Stimulated activated CD4-positive, alpha-beta T cell treated with anti-CD3 and anti-CD28 coated beads, Interleukin-2, amount 100 ng/mL, for 48 hours (primary cell): ENCODE measurements at regions not wholly inside any gene's neighbourhood (a gene's known extent, or its start where the extent isn't known, plus 50 kb on each side); places are given as distances from the start of the nearest gene placed in this dataset.

Source experiments
- DNase-seq, 2 donors: peaks; one replicate each; pipeline ENCODE4 v3.0.0-alpha.2; 2020

DNA sequence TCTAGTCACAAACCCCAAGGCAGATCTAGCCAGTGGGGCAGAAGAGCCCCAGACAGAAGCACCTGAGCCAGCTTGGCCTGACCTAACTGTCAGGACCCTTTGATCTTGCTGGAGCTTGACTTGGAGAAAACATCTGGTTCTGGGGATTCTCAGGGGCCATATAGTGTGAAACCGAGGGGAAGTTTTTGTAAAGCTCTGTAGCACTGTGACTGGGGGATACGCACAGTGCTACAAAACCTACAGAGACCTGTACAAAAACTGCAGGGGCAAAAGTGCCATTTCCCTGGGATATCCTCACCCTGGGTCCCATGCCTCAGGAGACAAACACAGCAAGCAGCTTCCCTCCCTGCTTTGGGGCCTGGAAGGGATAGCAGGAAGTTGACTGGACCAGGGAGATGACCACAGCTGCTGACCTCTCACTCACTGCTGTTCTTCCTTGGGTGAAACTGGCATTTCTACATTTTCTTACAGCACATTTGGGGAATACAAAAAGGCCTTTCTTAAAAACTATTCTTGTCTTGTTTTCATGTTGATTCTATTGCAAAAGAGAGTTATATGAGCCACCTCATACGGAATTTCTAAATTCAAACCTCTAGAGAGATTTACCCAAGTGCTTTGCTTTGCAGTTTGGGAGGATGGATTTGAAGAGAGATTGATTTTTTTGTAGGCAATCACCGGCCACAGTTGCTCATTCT lies 140.0 kb downstream of the DAD1 start:
- DNase-seq: no peak

DNA sequence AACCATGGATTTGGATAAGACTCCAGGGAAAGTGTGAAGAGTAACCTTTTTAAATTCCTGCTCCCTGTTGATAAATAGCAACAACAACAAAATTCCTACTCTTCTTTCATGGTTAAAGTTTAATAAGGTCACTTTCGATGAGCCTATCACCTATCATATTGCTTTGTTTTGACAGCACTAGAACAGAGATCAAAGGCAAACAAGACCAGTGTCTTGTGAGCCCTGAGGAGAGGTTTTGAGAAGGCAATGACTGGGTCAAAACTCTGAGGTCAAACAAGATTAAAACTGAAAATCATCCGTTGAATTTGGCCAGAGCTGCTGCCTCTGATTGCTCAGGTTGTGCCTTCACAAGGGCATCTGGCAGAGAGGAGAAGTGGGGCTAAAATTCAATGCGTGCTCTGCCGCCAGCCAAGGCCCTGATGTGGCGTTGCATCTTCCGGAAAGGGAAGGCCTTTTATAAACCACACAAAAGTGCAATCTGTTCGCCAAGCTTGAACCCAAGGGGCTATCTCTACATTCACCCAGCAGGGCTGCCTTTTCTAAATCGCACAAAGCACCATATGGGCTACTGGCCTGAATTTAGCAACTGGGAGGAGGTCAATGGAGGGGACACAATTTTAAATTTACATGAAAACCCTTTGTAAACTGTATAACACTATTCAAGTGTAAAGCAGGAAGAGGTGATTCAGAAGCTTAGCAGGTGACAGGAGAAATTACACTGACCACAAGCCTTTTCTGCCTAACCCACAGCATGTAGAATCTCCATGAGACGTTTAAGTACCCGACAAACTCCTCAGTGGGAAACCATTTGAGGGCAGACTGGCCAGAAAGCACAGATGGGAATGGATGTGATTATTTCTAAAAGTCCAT lies 140.8 kb downstream of the DAD1 start:
- DNase-seq: no peak

DNA sequence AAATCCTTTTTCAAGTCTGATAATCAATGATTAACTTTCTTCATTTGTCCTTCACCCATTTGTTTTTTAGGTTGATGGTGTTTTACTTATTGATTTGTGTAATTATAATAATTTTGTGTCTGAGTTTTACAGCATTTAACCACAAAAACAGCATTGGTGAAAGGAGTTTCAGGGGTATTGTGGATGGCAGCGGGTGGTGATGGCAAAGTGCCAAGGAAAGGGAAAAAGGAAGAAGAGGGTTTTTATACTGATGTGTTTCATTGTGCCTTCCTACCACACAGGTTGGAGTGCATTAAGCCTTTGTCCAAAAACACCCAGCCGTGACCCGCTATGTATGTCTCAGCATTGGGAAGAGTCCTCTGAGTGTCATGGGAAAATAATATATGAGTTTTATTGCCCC lies 150.3 kb downstream of the DAD1 start:
- DNase-seq: no peak

DNA sequence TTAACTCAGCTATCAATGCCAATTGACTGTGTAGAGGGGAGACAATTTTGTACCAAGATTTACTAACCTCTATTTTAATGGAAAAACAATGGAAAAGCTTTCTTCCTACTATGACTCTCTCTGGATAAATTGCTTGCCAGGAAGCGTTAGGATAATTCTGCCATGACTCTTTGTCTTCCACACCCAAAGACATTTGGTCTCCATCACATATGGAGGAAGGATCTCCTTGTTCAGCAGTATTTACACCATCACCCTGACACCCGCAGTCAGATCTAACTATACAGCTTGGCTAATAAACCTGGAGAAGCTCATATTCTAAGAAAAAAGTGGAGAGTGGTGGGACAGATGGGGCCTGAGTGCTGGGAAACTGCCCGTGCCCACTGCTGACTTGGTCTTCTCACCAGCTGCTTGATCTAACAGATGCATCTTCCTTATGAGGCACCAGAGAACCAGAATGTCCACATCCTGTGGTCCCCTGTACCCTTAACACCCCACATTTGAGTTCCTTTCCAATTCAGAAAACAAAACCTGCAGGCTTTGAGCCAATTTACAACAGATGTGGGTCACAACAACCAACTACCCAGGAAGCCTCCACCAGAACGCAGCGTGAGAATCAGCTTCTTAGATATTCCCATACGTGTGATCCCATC lies 154.0 kb downstream of the DAD1 start:
- no peak for DNase-seq

DNA sequence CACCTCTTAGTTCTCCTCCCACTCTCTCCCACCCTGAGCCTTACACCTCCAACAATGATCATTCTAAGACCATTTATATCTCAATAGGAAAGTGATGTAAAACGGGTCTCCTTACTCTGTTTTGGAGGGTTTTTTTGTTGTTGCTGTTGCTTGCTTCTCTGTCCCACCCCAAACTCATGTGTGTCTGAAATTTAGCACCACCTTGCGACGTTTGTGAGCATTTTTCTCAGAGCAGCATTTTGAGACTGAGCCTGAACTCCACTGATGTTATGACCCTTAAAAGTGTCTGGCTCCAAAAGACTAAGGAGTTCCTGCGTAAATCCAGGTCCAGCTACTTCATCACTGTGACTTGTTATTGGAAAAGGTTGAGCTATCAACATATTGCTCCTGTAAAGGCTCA lies 155.0 kb downstream of the DAD1 start:
- no peak for DNase-seq

DNA sequence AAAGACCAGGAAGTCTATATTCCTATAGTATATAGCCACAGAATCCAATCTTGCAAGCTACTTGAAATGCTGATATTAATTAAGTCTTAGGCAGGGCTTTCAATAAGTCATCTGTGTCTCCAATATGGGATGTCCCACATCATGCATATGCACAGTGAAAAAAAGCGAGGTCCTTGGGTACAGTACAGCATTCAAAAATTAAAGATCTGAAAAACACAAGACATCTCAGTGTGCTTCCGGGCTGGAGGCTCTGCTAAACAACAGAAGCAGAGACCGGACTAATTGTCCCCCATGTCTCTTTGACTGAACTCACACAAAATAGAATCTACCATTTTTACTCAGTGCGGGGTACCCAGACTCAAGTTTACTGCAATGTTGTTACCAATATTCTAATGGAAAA lies 156.0 kb downstream of the DAD1 start:
- DNase-seq: no peak

DNA sequence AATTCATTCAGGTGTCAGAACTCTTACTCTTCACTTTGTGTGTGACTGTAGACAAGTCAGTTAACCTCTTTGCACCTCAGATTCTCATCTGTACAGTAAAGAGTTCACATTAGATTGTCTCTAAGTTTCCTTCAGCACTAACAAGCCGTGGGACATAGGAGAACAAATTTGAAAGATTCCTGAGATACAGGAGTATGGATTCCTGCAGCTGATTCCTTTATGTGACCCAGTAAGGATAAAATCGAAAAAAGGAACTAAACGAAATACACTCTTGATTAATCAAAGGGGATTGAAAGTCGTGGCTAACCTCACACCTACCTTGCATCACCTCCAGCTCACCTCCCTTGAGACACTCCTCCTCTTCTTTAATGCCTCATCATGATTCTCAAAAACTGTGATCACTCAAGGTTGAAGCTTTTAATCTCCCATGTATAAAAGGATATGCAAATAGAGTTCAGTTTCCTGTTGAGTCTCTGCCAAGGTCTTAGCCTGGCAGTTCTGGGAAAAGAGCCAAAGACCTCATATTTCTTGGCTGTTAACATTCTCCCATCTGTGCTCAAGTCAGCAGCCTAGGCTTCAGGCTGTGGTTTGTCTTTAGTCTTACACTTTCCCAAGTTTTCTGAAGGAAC lies 156.6 kb downstream of the DAD1 start:
- DNase-seq: no peak

DNA sequence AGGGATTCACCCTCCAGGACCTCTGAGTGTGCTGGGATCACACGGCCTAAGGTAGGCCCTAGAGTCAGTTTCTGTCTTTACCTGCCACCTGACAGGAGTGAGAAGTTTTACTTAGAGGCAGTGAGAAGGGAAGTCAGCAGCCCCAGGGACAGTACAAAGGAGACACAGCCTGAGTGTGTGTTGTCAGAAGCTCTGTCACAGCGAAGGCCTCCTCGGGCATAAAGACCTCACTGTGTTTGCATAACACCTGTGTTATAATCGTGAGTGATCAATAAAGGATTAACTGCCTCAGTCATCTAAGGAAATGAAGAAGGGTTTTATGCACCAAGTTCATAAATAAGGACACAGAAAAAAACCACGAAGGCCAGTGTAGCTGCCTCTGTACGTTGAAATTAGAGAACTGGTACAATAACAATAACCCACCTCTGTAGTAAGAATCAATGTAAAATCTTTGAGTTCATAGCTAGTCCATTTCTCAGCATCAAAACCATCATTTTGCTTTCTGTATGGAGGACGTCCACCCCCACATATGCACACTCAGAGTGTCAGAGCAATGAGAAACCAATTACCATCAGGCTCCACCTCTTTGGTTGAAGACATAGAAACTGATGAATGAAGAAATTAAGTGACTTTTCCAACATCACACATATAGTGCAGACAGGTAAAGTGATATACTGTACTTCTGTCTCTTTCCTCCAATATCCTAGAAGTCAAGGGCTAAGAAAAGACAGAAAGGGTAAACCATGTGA lies 159.3 kb downstream of the DAD1 start:
- no peak for DNase-seq

DNA sequence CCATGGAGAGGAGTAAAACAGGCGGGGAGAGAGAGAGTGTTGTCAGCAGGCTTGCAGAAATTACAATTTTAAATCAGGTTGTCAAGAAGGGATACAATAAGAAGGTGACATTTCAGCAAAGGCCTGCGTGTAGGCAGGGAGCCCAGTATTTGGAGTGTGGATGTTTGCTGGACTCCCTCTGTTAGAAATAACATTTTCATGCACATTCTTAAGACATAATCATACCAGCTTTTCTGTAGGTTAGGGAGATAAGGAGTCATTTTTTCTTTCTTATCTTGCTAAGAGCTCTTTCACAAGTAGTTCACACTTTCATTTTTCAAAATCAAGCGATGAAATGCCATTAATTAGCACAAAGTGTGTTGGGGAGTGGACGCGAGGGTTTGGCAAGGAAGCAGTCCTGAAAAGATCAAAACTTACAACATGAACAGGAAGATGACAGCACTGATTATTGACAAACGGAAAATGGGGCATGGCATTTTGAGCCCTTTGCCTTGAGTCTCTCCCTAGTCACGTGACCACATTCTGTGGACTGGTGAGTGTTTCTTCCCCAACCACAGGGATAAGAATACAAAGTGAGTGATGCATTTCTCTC lies 160.2 kb downstream of the DAD1 start:
- no peak for DNase-seq

DNA sequence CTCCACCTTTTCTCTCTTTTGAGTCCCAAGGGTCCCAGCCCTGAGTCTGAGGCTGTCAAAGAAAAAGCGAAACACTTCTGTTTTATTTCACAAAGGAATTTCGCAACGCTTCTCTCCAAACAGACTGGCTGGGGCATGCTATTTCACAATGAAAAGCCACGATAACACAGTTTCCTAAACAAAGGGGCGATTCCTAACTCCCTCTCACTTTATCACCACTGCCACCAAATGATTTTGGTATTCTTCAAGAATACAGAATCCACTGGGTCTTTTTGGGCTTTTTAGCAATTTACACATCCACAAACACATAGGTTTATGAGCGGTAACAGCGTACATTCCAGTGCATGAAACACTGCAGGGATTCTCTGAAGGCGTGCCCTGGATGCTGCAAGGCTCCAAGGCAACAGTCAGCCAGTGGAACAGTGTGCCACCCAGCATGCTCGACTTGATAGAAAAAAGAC lies 161.2 kb downstream of the DAD1 start:
- no peak for DNase-seq

DNA sequence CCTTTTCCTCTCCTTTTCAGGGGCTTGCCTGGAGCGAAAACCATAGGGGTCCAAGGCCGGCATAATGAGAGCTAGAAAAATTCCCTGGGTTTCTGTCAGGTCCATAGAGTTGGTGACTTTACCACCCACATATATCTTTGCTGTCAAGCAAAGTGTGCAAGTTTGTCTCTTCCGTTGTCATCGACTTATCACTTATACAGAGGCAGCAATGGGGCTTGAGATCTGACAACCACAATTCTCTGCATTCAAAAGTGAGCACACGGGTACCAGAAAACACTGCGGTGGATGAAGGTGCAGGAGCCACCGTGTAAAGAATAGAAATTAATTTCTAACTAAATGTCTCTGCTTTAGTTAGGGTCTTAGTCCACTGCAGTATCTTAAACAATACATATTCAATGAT lies 162.3 kb downstream of the DAD1 start:
- no peak for DNase-seq

DNA sequence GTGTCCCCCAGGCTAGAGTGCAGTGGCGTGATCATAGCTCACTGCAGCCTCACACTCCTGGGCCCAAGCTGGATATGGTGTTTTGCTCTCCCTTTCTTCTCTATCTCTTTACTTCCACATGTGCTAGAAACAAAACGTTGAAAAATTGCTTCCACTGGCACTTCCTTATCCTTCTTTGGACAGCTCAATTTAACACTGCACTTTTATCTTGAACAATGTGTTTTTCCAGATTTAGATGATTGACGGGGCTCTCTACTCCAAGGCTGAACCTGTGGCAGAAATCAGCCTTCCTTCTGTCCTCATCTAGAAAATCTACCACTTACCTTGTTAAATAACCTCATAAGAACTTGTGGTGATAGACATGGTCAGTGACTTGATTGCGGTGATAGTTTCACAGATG lies 165.1 kb downstream of the DAD1 start:
- no peak for DNase-seq

DNA sequence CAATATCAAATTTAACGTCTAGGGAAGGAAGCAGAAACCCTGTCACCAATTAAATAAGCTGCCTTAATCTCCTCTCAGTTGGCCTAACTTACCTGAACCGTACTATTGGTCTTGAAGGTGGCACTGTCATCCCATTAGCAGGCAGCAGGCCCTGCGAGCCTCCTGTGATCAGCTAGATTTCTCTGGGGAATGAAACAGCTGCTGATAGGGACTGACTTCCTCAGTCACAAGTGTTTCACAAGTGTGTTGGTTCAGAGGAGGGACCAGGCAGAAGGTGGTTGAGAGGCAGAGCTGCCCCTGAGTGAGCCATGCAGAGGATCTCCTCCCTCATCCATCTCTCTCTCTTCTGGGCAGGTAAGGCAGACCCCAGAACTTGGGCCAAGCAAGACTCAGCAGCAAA lies 166.8 kb downstream of the DAD1 start:
- no peak for DNase-seq

DNA sequence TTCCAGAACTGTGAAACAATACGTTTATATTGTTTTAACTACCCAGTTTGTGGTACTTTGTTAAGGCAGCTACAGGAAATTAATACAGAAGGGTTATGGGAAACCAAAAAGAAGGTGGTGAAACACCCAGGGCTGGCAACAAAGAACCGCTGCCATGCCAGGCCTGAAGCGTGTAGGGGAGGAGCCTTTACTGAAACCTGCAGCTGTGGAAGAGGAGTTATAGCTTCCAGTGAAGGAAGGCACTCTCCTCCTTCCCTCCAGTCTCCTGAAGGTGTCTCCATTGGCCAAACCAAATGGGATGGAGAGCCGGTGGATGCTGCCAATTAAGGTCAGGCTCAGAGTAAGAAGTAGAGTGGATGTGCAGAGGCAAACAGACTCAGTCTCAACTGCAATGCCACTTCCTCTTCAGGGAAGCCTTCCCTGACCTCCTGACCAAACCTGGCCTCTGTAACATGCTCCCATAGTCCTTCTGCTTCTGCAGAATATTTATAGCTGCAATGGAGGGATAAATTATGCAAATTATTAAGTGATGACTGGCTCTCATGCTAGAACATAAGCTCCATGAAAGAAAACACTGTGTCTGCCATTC lies 168.3 kb downstream of the DAD1 start:
- no peak for DNase-seq

DNA sequence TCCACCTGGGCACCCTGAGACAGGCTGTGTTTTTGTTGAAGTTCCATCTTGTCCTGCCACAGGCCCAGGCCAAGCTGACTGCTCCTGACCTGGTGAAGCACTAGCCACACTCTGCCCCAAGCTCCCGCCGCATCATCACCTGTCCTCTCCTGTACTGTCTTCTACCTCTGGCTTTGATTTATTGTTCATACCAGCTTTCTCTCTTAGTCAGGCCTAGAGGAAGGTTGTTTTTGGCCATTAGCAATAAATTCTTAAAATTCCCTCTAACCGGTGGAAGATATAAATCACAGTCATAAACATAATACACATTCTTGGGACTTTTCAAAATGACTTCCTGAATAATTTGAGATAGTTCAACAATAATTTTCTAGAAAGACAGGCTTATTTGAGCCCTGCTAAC lies 169.4 kb downstream of the DAD1 start:
- DNase-seq: no peak

DNA sequence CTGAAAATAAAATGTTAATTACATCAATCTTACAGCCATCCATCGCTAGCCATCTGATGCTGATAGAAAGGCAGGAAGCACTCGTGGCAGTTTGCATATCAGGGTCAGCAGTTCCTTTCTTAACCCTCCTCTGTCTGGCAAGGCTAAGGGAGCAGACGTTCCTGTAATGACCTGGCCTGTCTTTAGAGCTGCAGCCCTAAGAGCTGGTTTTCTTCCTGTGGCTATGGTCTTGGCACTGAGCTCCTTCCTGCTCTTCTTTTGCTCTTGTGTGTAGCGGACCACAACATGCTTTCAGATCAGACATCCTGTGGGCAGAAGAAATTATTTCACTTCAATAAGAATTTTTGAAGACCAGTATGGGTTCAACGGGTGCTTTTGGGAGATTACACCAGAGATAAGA lies 170.4 kb downstream of the DAD1 start:
- no peak for DNase-seq

DNA sequence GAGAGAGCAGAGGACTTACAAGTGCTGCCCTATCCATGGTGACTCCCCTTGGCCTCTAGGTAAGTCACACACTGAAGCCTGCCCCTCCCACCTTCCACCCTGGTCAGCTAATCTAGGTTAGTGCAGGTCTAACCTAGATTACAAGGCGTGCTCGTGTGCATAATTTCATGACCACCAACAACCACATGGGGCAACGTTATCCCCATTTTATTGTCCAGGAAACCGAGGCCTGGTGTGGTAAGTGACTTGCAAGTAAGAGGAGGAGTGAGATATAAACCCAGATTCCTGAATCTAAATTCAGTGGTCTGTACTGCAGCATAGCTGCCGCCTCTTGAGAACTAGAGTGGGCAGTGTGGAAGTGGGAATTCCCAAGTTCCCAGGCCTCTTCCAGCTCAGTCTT lies 171.1 kb downstream of the DAD1 start:
- no peak for DNase-seq

DNA sequence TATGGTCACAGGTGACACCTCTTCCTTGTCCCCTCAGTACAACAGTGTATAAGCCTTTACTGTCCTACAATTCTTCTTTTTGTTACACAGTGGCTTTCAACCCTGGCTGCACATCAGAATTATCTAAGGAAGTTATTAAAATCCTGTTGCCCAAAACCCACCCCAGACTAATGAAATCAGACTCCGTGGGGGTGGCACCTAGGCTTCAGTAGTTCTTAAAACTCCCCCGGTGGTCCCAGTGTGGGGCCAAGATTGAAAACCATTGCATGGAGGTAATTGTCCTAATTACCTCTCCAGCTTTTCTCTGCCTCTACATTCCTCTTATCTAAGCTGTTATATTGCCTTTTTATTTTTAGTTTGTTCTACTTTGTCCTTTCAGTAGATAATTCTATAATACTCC lies 172.8 kb downstream of the DAD1 start:
- no peak for DNase-seq

DNA sequence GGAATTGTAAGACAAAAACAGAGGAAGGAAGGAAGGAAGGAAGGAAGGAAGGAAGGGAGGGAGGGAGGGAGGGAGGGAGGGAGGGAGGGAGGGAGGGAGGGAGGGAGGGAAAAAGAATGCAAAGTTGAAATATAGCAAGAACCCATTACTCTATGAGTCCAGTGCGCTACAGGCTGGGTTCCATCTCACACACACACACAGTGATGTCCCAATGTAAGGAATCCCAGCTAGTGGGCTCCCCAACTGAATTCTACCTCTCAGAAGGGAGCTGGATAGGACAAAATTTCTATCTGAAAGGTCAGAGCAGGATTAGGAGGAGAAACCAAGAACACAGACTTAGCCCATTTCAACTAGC lies 173.4 kb downstream of the DAD1 start:
- DNase-seq: no peak

DNA sequence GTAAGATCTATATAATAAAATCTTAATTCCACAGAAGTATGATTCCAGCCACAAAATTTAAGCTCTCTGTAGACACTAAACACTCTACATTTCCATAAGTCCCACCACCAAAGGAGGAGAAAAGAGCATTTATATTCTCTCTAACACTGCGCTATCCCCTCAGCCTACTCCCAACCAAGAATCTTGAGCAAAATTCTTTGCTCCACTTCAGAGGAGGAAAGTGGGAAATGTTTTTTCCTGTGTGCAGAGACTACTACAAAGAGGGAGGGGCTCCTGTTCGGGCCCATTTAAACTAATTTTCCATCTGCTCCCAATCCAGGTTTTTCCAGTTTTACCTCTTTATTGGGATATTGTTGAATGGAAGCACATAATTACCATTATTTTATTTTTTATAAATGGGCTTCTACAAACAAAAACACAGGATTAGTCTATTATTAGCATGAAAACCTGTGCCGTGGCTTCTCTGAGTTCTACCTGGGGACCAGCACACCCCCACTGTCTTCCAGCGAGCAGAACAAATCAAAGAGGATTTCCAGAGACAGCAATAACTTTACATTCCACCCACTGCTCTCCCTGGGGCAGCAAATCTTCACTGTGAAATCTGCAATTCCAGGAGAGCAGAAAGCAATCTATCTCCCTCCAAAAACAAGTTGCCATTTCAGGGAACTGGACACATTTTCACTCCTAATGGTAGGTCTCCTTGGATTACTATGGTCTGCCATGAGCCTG lies 174.0 kb downstream of the DAD1 start:
- DNase-seq: no peak

DNA sequence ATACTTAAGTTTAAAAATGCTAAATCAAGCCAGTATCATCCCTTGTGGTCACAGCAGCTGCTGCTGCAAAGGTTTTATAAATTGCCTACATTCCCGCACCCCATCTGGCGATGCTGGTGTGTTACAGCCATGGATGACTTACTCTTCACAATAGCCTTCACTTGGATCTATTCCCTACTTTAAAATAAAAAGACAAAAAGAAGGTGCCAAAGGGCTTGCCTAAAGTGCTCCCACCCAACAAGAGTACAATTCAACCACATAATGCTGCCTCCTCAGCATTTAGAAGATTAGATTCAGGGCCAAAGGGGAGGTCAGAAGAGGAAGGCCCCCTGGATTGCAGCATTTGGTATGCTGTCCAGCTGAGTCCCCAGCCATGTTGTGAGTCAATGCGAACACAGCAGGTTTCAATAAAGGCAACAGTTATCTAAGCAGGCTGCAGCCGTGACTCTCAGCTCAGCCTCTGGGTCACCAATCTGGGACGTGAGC lies 176.1 kb downstream of the DAD1 start:
- no peak for DNase-seq
